ENCODE measurements at regions not wholly inside any gene's neighbourhood (a gene's known extent, or its start where the extent isn't known, plus 50 kb on each side); places are given as distances from the start of the nearest gene placed in this dataset.

- no peak for TF ChIP-seq YY1 (IDR thresholded peaks at IDR 0.05; ENCODE audit: low read depth)
- TF ChIP-seq FOXM1 (IDR thresholded peaks at IDR 0.05; ENCODE audit: borderline replicate concordance, low read depth), result no peak
- TF ChIP-seq TAF1 (IDR thresholded peaks at IDR 0.05; ENCODE audit: low read depth), result no peak
- no peak for TF ChIP-seq MAX (IDR thresholded peaks at IDR 0.05)
- no peak for TF ChIP-seq EP300 (IDR thresholded peaks at IDR 0.05; ENCODE audit: borderline replicate concordance)
- TF ChIP-seq ZBTB7A (IDR thresholded peaks at IDR 0.05; ENCODE audit: low read depth), result no peak
- no peak for TF ChIP-seq TCF12 (IDR thresholded peaks at IDR 0.05; ENCODE audit: low read depth)
- TF ChIP-seq USF1 (IDR thresholded peaks at IDR 0.05), result no peak
- no peak for TF ChIP-seq RAD21 (IDR thresholded peaks at IDR 0.05; ENCODE audit: low read depth)
- TF ChIP-seq NFIC (IDR thresholded peaks at IDR 0.05), result no peak
- TF ChIP-seq CEBPB (IDR thresholded peaks at IDR 0.05), result no peak
Measured at GRCh38 chr20:24129641-24130040, 141.1 kb upstream of the GGTLC1 start.

Measured in Ishikawa (cell line).